ENCODE measurements at regions not wholly inside any gene's neighbourhood (a gene's known extent, or its start where the extent isn't known, plus 50 kb on each side); places are given as distances from the start of the nearest gene placed in this dataset.

- no peaks in the 10 kb centered on the region for H3K4me1 ChIP-seq
- no peaks in the 10 kb centered on the region for H3K9me3 ChIP-seq
- no peak for TF ChIP-seq CTCF (IDR thresholded peaks at IDR 0.05)
- intact Hi-C loops (cut with DNase I), result no loop called here
- no peaks in the 10 kb centered on the region for H3K36me3 ChIP-seq
- no peak for ATAC-seq
- H3K27ac ChIP-seq, result no peak overlapping the region
- peaks cover 13 to 86% of the 10 kb centered on the region in 2 donors for H3K27me3 ChIP-seq
- no peak overlapping the region for H3K4me3 ChIP-seq
- DNase-seq, result no peak
These were observed 132.4 kb upstream of the IQSEC1 start for GRCh38 chr3:13205567-13206143.

GRCh38 chr3:13204177-13204581 is 130.9 kb upstream of the IQSEC1 start:
- intact Hi-C loops (cut with DNase I), result no loop called here
- no peak overlapping the region for H3K4me3 ChIP-seq
- no peak for TF ChIP-seq CTCF (IDR thresholded peaks at IDR 0.05)
- H3K9me3 ChIP-seq, result no peaks in the 10 kb centered on the region
- no peaks in the 10 kb centered on the region for H3K36me3 ChIP-seq
- no peaks in the 10 kb centered on the region for H3K4me1 ChIP-seq
- H3K27ac ChIP-seq, result no peak overlapping the region
- H3K27me3 ChIP-seq, result peaks cover 13 to 90% of the 10 kb centered on the region in 2 donors
- DNase-seq (peak in 1 of 4 donors; percentile 77), ATAC-seq (no peak)

- Histone ChIP-seq H3K36me3 (no peaks in the 10 kb centered on the region), H3K9me3 (no peaks in the 10 kb centered on the region), H3K27me3 (peaks cover 13 to 87% of the 10 kb centered on the region in 2 donors), H3K27ac (no peak overlapping the region), H3K4me1 (no peaks in the 10 kb centered on the region), H3K4me3 (no peak overlapping the region)
- ATAC-seq (no peak), DNase-seq (peak in 1 of 4 donors; percentile 52)
- no peak for TF ChIP-seq CTCF (IDR thresholded peaks at IDR 0.05)
- intact Hi-C loops (cut with DNase I), result no loop called here
These were observed 130.4 kb upstream of the IQSEC1 start for GRCh38 chr3:13203398-13204176.

- ATAC-seq, result no peak
- peaks cover 13 to 84% of the 10 kb centered on the region in 2 donors for H3K27me3 ChIP-seq
- peak in 1 of 4 donors; percentile 57 for DNase-seq
- intact Hi-C loops (cut with DNase I), result no loop called here
- H3K9me3 ChIP-seq, result no peaks in the 10 kb centered on the region
- no peak for TF ChIP-seq CTCF (IDR thresholded peaks at IDR 0.05)
- no peaks in the 10 kb centered on the region for H3K4me1 ChIP-seq
- no peak overlapping the region for H3K27ac ChIP-seq
- no peak overlapping the region for H3K4me3 ChIP-seq
- H3K36me3 ChIP-seq, result no peaks in the 10 kb centered on the region
These were observed 129.6 kb upstream of the IQSEC1 start for GRCh38 chr3:13202744-13203397.

GRCh38 chr3:13201851-13202250 is 128.6 kb upstream of the IQSEC1 start:
- H3K36me3 ChIP-seq, result no peaks in the 10 kb centered on the region
- intact Hi-C loops (cut with DNase I), result no loop called here
- peak in 2 of 4 donors; percentile 37 to 46 for DNase-seq
- no peaks in the 10 kb centered on the region for H3K9me3 ChIP-seq
- H3K4me3 ChIP-seq, result no peak overlapping the region
- no peak for ATAC-seq
- H3K27me3 ChIP-seq, result peaks cover 13 to 84% of the 10 kb centered on the region in 2 donors
- no peak overlapping the region for H3K27ac ChIP-seq
- no peak for TF ChIP-seq CTCF (IDR thresholded peaks at IDR 0.05)
- H3K4me1 ChIP-seq, result no peaks in the 10 kb centered on the region
